ENCODE measurements at regions not wholly inside any gene's neighbourhood (a gene's known extent, or its start where the extent isn't known, plus 50 kb on each side); places are given as distances from the start of the nearest gene placed in this dataset.
"Not testable (repeated sequence)": the region's sequence is repeated elsewhere in the genome, so short reads cannot be mapped to it uniquely, and the experiment has no call there.

- no peak overlapping the region for H3K4me2 ChIP-seq
- no peaks in the 10 kb centered on the region for H4K20me1 ChIP-seq
- H3K4me3 ChIP-seq = no peak overlapping the region
- H3K36me3 ChIP-seq = no peaks in the 10 kb centered on the region
- H3K9me3 ChIP-seq = no peaks in the 10 kb centered on the region
- H3K9ac ChIP-seq = no peak overlapping the region
- H3K27me3 ChIP-seq = no peaks in the 10 kb centered on the region
- no peaks in the 10 kb centered on the region for H3K4me1 ChIP-seq
- TF ChIP-seq Cebpa-rat (IDR thresholded peaks at IDR 0.05) = no peak
- H3K27ac ChIP-seq = no peak overlapping the region
Observed at GRCh38 chr10:31197886-31198285, 121.1 kb upstream of the ZEB1 start.

- no peak overlapping the region for H3K4me2 ChIP-seq
- H3K36me3 ChIP-seq = no peaks in the 10 kb centered on the region
- no peak overlapping the region for H3K9ac ChIP-seq
- H3K4me1 ChIP-seq = no peaks in the 10 kb centered on the region
- no peaks in the 10 kb centered on the region for H3K9me3 ChIP-seq
- TF ChIP-seq Cebpa-rat (IDR thresholded peaks at IDR 0.05) = no peak
- no peak overlapping the region for H3K4me3 ChIP-seq
- H3K27ac ChIP-seq = no peak overlapping the region
- no peaks in the 10 kb centered on the region for H4K20me1 ChIP-seq
- no peaks in the 10 kb centered on the region for H3K27me3 ChIP-seq
Observed at GRCh38 chr10:31204090-31204489, 114.9 kb upstream of the ZEB1 start.

GRCh38 chr10:31207636-31208035 lies 111.4 kb upstream of the ZEB1 start:
- H3K9ac ChIP-seq = no peak overlapping the region
- no peaks in the 10 kb centered on the region for H3K9me3 ChIP-seq

GRCh38 chr10:31209478-31209877 lies 109.5 kb upstream of the ZEB1 start:
- Histone ChIP-seq H3K4me2 (no peak overlapping the region), H3K36me3 (no peaks in the 10 kb centered on the region), H3K4me3 (no peak overlapping the region), H3K27me3 (no peaks in the 10 kb centered on the region), H4K20me1 (no peaks in the 10 kb centered on the region), H3K9ac (no peak overlapping the region), H3K27ac (no peak overlapping the region), H3K9me3 (no peaks in the 10 kb centered on the region), H3K4me1 (no peaks in the 10 kb centered on the region)
- TF ChIP-seq Cebpa-rat (IDR thresholded peaks at IDR 0.05) = no peak

More at GRCh38 chr10:31207636-31208035, 111.4 kb upstream of the ZEB1 start:
- Histone ChIP-seq H4K20me1 (no peaks in the 10 kb centered on the region), H3K36me3 (no peaks in the 10 kb centered on the region), H3K4me3 (no peak overlapping the region), H3K27ac (no peak overlapping the region), H3K27me3 (no peaks in the 10 kb centered on the region), H3K4me1 (no peaks in the 10 kb centered on the region), H3K4me2 (no peak overlapping the region)
- no peak for TF ChIP-seq Cebpa-rat (IDR thresholded peaks at IDR 0.05)

GRCh38 chr10:31210190-31210589 lies 108.8 kb upstream of the ZEB1 start:
- H3K4me1 ChIP-seq = no peaks in the 10 kb centered on the region
- H3K4me3 ChIP-seq = no peak overlapping the region
- TF ChIP-seq Cebpa-rat (IDR thresholded peaks at IDR 0.05) = no peak
- no peak overlapping the region for H3K27ac ChIP-seq
- H3K4me2 ChIP-seq = no peak overlapping the region
- no peaks in the 10 kb centered on the region for H3K36me3 ChIP-seq
- no peaks in the 10 kb centered on the region for H3K9me3 ChIP-seq
- H4K20me1 ChIP-seq = no peaks in the 10 kb centered on the region
- no peaks in the 10 kb centered on the region for H3K27me3 ChIP-seq
- H3K9ac ChIP-seq = no peak overlapping the region

GRCh38 chr10:31213959-31214358 lies 105.1 kb upstream of the ZEB1 start:
- Histone ChIP-seq H3K27me3 (no peaks in the 10 kb centered on the region), H4K20me1 (no peaks in the 10 kb centered on the region), H3K4me3 (no peak overlapping the region), H3K4me1 (no peaks in the 10 kb centered on the region), H3K27ac (no peak overlapping the region), H3K36me3 (no peaks in the 10 kb centered on the region), H3K4me2 (no peak overlapping the region), H3K9ac (no peak overlapping the region), H3K9me3 (no peaks in the 10 kb centered on the region)
- TF ChIP-seq Cebpa-rat (IDR thresholded peaks at IDR 0.05) = no peak

- H3K9ac ChIP-seq = no peak overlapping the region
- H3K27me3 ChIP-seq = no peaks in the 10 kb centered on the region
- no peak for TF ChIP-seq Cebpa-rat (IDR thresholded peaks at IDR 0.05)
- H3K4me1 ChIP-seq = no peaks in the 10 kb centered on the region
- no peak overlapping the region for H3K4me3 ChIP-seq
- no peak overlapping the region for H3K4me2 ChIP-seq
- H4K20me1 ChIP-seq = no peaks in the 10 kb centered on the region
- H3K9me3 ChIP-seq = no peaks in the 10 kb centered on the region
- H3K36me3 ChIP-seq = no peaks in the 10 kb centered on the region
- no peak overlapping the region for H3K27ac ChIP-seq
Observed at GRCh38 chr10:31215052-31215451, 104.0 kb upstream of the ZEB1 start.

- Histone ChIP-seq H3K27ac (no peak overlapping the region), H3K27me3 (no peaks in the 10 kb centered on the region), H3K9me3 (no peaks in the 10 kb centered on the region), H3K4me2 (no peak overlapping the region), H3K9ac (no peak overlapping the region), H3K4me3 (no peak overlapping the region), H4K20me1 (no peaks in the 10 kb centered on the region), H3K4me1 (no peaks in the 10 kb centered on the region), H3K36me3 (no peaks in the 10 kb centered on the region)
- TF ChIP-seq Cebpa-rat (IDR thresholded peaks at IDR 0.05) = no peak
Observed at GRCh38 chr10:31219306-31219705, 99.7 kb upstream of the ZEB1 start.

- not testable (repeated sequence) for H3K27me3 ChIP-seq, H3K4me2 ChIP-seq, H3K27ac ChIP-seq, H3K4me3 ChIP-seq, H4K20me1 ChIP-seq, H3K36me3 ChIP-seq, H3K4me1 ChIP-seq, H3K9ac ChIP-seq
- peaks cover 19% of the 10 kb centered on the region for H3K9me3 ChIP-seq
Observed at GRCh38 chr10:31228780-31229179, 90.2 kb upstream of the ZEB1 start.

GRCh38 chr10:31239961-31240360 lies 79.1 kb upstream of the ZEB1 start:
- Histone ChIP-seq H3K4me2 (no peak overlapping the region), H3K9ac (no peak overlapping the region), H3K4me3 (no peak overlapping the region), H3K36me3 (no peaks in the 10 kb centered on the region), H3K4me1 (no peaks in the 10 kb centered on the region), H3K27ac (no peak overlapping the region), H3K9me3 (no peaks in the 10 kb centered on the region), H3K27me3 (no peaks in the 10 kb centered on the region), H4K20me1 (no peaks in the 10 kb centered on the region)
- TF ChIP-seq Cebpa-rat (IDR thresholded peaks at IDR 0.05) = no peak

- H3K4me1 ChIP-seq = no peaks in the 10 kb centered on the region
- no peaks in the 10 kb centered on the region for H3K9me3 ChIP-seq
- H3K27ac ChIP-seq = no peak overlapping the region
- no peak overlapping the region for H3K4me2 ChIP-seq
- H3K27me3 ChIP-seq = no peaks in the 10 kb centered on the region
- H4K20me1 ChIP-seq = no peaks in the 10 kb centered on the region
- no peak for TF ChIP-seq Cebpa-rat (IDR thresholded peaks at IDR 0.05)
- no peak overlapping the region for H3K9ac ChIP-seq
- no peak overlapping the region for H3K4me3 ChIP-seq
- H3K36me3 ChIP-seq = no peaks in the 10 kb centered on the region
Observed at GRCh38 chr10:31242902-31243301, 76.1 kb upstream of the ZEB1 start.

GRCh38 chr10:31251118-31251517 lies 67.9 kb upstream of the ZEB1 start:
- not testable (repeated sequence) for H3K4me3 ChIP-seq, H3K9me3 ChIP-seq, H3K4me2 ChIP-seq, H3K27me3 ChIP-seq, H3K36me3 ChIP-seq, H3K9ac ChIP-seq, H4K20me1 ChIP-seq, H3K27ac ChIP-seq, H3K4me1 ChIP-seq

Data from BLaER1 (cell line).